ENCODE measurements at regions not wholly inside any gene's neighbourhood (a gene's known extent, or its start where the extent isn't known, plus 50 kb on each side); places are given as distances from the start of the nearest gene placed in this dataset.

DNA sequence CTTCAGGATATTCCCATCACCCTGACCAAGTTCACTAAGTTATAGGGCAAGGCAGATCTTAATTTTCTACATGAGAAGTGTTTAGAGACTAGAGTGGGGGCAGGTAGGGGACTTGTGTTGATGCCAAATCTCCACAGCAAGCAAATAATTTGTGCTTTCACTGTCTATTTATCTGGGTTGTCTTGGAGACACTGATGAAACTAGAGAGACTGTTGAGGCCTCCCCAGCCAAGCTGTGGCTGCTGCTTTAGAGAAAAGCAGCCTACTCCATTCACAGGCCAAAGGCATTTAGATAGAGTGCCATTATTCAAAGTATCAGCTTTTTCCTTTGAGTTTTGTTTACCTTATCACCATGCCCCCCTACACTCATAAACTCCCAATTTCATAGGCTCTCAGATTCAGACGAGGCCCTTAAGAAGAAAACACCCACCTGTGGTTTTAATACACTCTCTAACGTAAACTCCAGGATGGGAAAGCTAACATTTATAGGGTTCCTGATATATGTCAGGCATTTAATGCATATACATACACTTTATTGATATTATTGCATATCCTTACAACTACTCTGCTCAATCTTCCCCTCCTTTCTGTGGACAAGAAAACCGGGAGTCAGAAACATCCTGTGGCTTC is 130.4 kb upstream of the FOXB1 start:
- H3K4me1 ChIP-seq (ENCODE audit: control insufficient read depth, insufficient read depth, low read length): no peaks in the 10 kb centered on the region
- no peaks in the 10 kb centered on the region for H3K9me3 ChIP-seq (ENCODE audit: control insufficient read depth, insufficient read depth, low read depth, low read length)
- TF ChIP-seq POLR2AphosphoS5 (IDR thresholded peaks at IDR 0.05; ENCODE audit: low read depth, low read length) (no peak), TCF7L2 (IDR thresholded peaks at IDR 0.05; ENCODE audit: low read depth, low read length) (no peak), SIN3A (IDR thresholded peaks at IDR 0.05; ENCODE audit: borderline replicate concordance, insufficient read depth, low read depth, low read length) (no peak)
- TF ChIP-seq, protein P1, sequence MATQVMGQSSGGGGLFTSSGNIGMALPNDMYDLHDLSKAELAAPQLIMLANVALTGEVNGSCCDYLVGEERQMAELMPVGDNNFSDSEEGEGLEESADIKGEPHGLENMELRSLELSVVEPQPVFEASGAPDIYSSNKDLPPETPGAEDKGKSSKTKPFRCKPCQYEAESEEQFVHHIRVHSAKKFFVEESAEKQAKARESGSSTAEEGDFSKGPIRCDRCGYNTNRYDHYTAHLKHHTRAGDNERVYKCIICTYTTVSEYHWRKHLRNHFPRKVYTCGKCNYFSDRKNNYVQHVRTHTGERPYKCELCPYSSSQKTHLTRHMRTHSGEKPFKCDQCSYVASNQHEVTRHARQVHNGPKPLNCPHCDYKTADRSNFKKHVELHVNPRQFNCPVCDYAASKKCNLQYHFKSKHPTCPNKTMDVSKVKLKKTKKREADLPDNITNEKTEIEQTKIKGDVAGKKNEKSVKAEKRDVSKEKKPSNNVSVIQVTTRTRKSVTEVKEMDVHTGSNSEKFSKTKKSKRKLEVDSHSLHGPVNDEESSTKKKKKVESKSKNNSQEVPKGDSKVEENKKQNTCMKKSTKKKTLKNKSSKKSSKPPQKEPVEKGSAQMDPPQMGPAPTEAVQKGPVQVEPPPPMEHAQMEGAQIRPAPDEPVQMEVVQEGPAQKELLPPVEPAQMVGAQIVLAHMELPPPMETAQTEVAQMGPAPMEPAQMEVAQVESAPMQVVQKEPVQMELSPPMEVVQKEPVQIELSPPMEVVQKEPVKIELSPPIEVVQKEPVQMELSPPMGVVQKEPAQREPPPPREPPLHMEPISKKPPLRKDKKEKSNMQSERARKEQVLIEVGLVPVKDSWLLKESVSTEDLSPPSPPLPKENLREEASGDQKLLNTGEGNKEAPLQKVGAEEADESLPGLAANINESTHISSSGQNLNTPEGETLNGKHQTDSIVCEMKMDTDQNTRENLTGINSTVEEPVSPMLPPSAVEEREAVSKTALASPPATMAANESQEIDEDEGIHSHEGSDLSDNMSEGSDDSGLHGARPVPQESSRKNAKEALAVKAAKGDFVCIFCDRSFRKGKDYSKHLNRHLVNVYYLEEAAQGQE (IDR thresholded peaks at IDR 0.05; ENCODE audit: insufficient read depth in 1 of 2, low read depth in 2 of 2, low read length in 1 of 2): no peak
- TF ChIP-seq, protein P2, sequence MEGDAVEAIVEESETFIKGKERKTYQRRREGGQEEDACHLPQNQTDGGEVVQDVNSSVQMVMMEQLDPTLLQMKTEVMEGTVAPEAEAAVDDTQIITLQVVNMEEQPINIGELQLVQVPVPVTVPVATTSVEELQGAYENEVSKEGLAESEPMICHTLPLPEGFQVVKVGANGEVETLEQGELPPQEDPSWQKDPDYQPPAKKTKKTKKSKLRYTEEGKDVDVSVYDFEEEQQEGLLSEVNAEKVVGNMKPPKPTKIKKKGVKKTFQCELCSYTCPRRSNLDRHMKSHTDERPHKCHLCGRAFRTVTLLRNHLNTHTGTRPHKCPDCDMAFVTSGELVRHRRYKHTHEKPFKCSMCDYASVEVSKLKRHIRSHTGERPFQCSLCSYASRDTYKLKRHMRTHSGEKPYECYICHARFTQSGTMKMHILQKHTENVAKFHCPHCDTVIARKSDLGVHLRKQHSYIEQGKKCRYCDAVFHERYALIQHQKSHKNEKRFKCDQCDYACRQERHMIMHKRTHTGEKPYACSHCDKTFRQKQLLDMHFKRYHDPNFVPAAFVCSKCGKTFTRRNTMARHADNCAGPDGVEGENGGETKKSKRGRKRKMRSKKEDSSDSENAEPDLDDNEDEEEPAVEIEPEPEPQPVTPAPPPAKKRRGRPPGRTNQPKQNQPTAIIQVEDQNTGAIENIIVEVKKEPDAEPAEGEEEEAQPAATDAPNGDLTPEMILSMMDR (IDR thresholded peaks at IDR 0.05): no peak
- H3K4me3 ChIP-seq (ENCODE audit: low read depth in 2 of 2, low read length in 2 of 2): no peak overlapping the region
- DNase-seq (ENCODE audit: low read depth, low spot score): no peak
- in situ Hi-C loops (cut with HindIII; ENCODE audit: low pct_unique_long_range_greater_than_20kb, low sequenced_read_pairs) (no loop called here), intact Hi-C loops (cut with micrococcal nuclease; ENCODE audit: unreplicated experiment) (no loop called here)
- CTCF ChIA-PET: no interaction called here
- H3K27ac ChIP-seq (ENCODE audit: low read length): no peak overlapping the region
- no TSS peak for BruUV-seq (replicated peaks)
- no peaks in the 10 kb centered on the region for H3K36me3 ChIP-seq (ENCODE audit: control insufficient read depth, insufficient read depth, low read length)
- no peak for ATAC-seq
- POLR2A ChIA-PET: no interaction called here
- peaks cover 15% of the 10 kb centered on the region for H3K27me3 ChIP-seq (ENCODE audit: control insufficient read depth, insufficient read depth, low read length)

DNA sequence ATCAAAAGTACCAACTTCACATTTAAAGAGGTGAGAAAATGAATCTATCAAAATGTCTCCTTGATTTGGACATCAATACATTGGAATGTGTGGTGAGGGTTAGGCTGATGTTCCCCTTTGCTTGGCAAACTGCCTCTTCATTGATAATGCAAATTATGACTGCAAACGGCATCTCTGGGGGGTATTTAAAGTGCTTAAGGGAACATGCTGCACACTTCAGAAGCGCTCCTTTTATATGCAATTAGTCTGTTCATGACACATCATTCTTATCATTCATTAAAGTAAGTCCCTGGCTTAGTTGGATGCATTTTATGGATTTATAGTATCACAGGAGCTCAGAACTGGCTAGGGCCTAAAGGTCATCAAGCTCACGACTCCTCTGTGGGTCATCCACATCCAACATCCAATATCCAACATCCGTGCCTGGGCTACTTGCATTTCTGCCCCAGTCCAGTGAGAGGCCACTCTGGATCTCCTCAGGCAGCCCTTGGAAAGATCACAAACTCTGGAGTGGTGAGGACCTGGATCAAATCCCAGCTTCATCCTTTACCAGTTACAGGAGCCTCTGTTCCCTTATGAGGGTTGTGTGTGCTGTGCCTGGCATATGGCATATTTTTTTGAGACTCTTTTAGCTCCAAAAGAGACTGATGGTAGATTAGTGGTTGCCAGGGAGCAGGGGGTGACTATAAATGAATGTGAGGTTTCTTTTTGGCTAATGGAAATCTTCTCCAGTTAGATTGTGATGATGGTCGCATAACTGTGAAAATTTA is 136.8 kb upstream of the FOXB1 start:
- Histone ChIP-seq H3K27ac (ENCODE audit: low read length) (no peak overlapping the region), H3K4me1 (ENCODE audit: control insufficient read depth, insufficient read depth, low read length) (no peaks in the 10 kb centered on the region)

More for the DNA sequence above, 136.8 kb upstream of the FOXB1 start:
- Histone ChIP-seq H3K27me3 (ENCODE audit: control insufficient read depth, insufficient read depth, low read length) (peaks cover 11% of the 10 kb centered on the region), H3K4me3 (ENCODE audit: low read depth in 2 of 2, low read length in 2 of 2) (no peak overlapping the region), H3K36me3 (ENCODE audit: control insufficient read depth, insufficient read depth, low read length) (no peaks in the 10 kb centered on the region), H3K9me3 (ENCODE audit: control insufficient read depth, insufficient read depth, low read depth, low read length) (no peaks in the 10 kb centered on the region)
- ChIA-PET POLR2A (no interaction called here), CTCF (no interaction called here)
- intact Hi-C loops (cut with micrococcal nuclease; ENCODE audit: unreplicated experiment) (no loop called here), in situ Hi-C loops (cut with HindIII; ENCODE audit: low pct_unique_long_range_greater_than_20kb, low sequenced_read_pairs) (no loop called here)
- TF ChIP-seq POLR2AphosphoS5 (IDR thresholded peaks at IDR 0.05; ENCODE audit: low read depth, low read length) (no peak), SIN3A (IDR thresholded peaks at IDR 0.05; ENCODE audit: borderline replicate concordance, insufficient read depth, low read depth, low read length) (no peak), TCF7L2 (IDR thresholded peaks at IDR 0.05; ENCODE audit: low read depth, low read length) (no peak)
- TF ChIP-seq, protein P2 (IDR thresholded peaks at IDR 0.05): no peak
- TF ChIP-seq, protein P1 (IDR thresholded peaks at IDR 0.05; ENCODE audit: insufficient read depth in 1 of 2, low read depth in 2 of 2, low read length in 1 of 2): no peak
- BruUV-seq (replicated peaks): no TSS peak
- DNase-seq (ENCODE audit: low read depth, low spot score): no peak
- no peak for ATAC-seq

Measured in Panc1 (cell line).